ENCODE measurements at regions not wholly inside any gene's neighbourhood (a gene's known extent, or its start where the extent isn't known, plus 50 kb on each side); places are given as distances from the start of the nearest gene placed in this dataset.

- FAIRE-seq (no peak), DNase-seq (ENCODE audit: low read depth, low spot score) (no peak)
- no peaks in the 10 kb centered on the region for H3K9me1 ChIP-seq (replicated peaks; ENCODE audit: control insufficient read depth, extremely low read depth, insufficient read depth, low read length)
- H4K20me1 ChIP-seq (replicated peaks; ENCODE audit: control insufficient read depth, extremely low read depth, insufficient read depth, low read length) = no peaks in the 10 kb centered on the region
- H2AFZ ChIP-seq (ENCODE audit: low read depth, low read length) = no peak overlapping the region
- no peaks in the 10 kb centered on the region for H3K4me1 ChIP-seq (ENCODE audit: control insufficient read depth, extremely low read depth, insufficient read depth, low read length)
- H3K27me3 ChIP-seq (ENCODE audit: control insufficient read depth in 2 of 2, insufficient read depth in 2 of 2, low read length in 2 of 2) = no peaks in the 10 kb centered on the region
- no peak overlapping the region for H3K4me3 ChIP-seq (replicated peaks in 1 of 3; ENCODE audit: insufficient read depth in 1 of 3, low read depth in 1 of 3, low read length in 3 of 3)
- POLR2A ChIA-PET = no interaction called here
- H3K4me2 ChIP-seq (ENCODE audit: insufficient read depth, low read length) = no peak overlapping the region
- intact Hi-C loops (cut with micrococcal nuclease) = no loop called here
- no peak overlapping the region for H3K27ac ChIP-seq (ENCODE audit: insufficient read depth, low read depth, low read length)
- dilution Hi-C loops (cut with MboI; ENCODE audit: extremely low pct_ligation_motif_present, low sequenced_read_pairs) = no loop called here
- CTCF ChIA-PET = no interaction called here
- no peak overlapping the region for H3K9ac ChIP-seq (replicated peaks; ENCODE audit: extremely low read depth, insufficient read depth, low read length)
- H3K36me3 ChIP-seq (ENCODE audit: control insufficient read depth in 2 of 2, extremely low read depth in 1 of 2, insufficient read depth in 2 of 2, low read length in 2 of 2) = no peaks in the 10 kb centered on the region
- no peaks in the 10 kb centered on the region for H3K9me3 ChIP-seq (replicated peaks; ENCODE audit: control insufficient read depth, insufficient read depth, low read length)
- TF ChIP-seq POLR2AphosphoS5 (IDR thresholded peaks at IDR 0.05; ENCODE audit: insufficient read depth, low read depth, low read length) (no peak), GATA2 (IDR thresholded peaks at IDR 0.05; ENCODE audit: insufficient read depth, insufficient read length, low read depth, low read length) (no peak), MYC (IDR thresholded peaks at IDR 0.05; ENCODE audit: low read depth, low read length) (no peak)
- TF ChIP-seq, protein P1, sequence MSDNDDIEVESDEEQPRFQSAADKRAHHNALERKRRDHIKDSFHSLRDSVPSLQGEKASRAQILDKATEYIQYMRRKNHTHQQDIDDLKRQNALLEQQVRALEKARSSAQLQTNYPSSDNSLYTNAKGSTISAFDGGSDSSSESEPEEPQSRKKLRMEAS (IDR thresholded peaks at IDR 0.05; ENCODE audit: insufficient read depth, insufficient read length) = no peak
- no peaks in the 10 kb centered on the region for H3K79me2 ChIP-seq (ENCODE audit: control insufficient read depth, insufficient read depth, low read length)
- no TSS peak for BruUV-seq (replicated peaks)
These were observed 285.0 kb upstream of the RTL1 start for GRCh38 chr14:101188571-101188915.

- dilution Hi-C loops (cut with MboI; ENCODE audit: extremely low pct_ligation_motif_present, low sequenced_read_pairs) = no loop called here
- Histone ChIP-seq H3K4me2 (ENCODE audit: insufficient read depth, low read length) (no peak overlapping the region), H3K4me3 (replicated peaks in 1 of 3; ENCODE audit: insufficient read depth in 1 of 3, low read depth in 1 of 3, low read length in 3 of 3) (no peak overlapping the region), H3K9me1 (replicated peaks; ENCODE audit: control insufficient read depth, extremely low read depth, insufficient read depth, low read length) (no peaks in the 10 kb centered on the region), H2AFZ (ENCODE audit: low read depth, low read length) (no peak overlapping the region), H3K27ac (ENCODE audit: insufficient read depth, low read depth, low read length) (no peak overlapping the region), H3K27me3 (ENCODE audit: control insufficient read depth in 2 of 2, insufficient read depth in 2 of 2, low read length in 2 of 2) (no peaks in the 10 kb centered on the region), H3K36me3 (ENCODE audit: control insufficient read depth in 2 of 2, extremely low read depth in 1 of 2, insufficient read depth in 2 of 2, low read length in 2 of 2) (no peaks in the 10 kb centered on the region), H4K20me1 (replicated peaks; ENCODE audit: control insufficient read depth, extremely low read depth, insufficient read depth, low read length) (no peaks in the 10 kb centered on the region), H3K79me2 (ENCODE audit: control insufficient read depth, insufficient read depth, low read length) (no peaks in the 10 kb centered on the region), H3K9ac (replicated peaks; ENCODE audit: extremely low read depth, insufficient read depth, low read length) (no peak overlapping the region), H3K9me3 (replicated peaks; ENCODE audit: control insufficient read depth, insufficient read depth, low read length) (no peaks in the 10 kb centered on the region), H3K4me1 (ENCODE audit: control insufficient read depth, extremely low read depth, insufficient read depth, low read length) (no peaks in the 10 kb centered on the region)
- DNase-seq (ENCODE audit: low read depth, low spot score) (no peak), FAIRE-seq (no peak)
- BruUV-seq (replicated peaks) = no TSS peak
- CTCF ChIA-PET = no interaction called here
- TF ChIP-seq MYC (IDR thresholded peaks at IDR 0.05; ENCODE audit: low read depth, low read length) (no peak), POLR2A (IDR thresholded peaks at IDR 0.05; ENCODE audit: low read depth, low read length) (no peak), EZH2 (IDR thresholded peaks at IDR 0.05; ENCODE audit: borderline replicate concordance, low read depth, low read length, severe bottlenecking) (no peak), JUN (IDR thresholded peaks at IDR 0.05; ENCODE audit: borderline replicate concordance, insufficient read depth, insufficient read length, low read depth) (no peak), POLR2AphosphoS5 (IDR thresholded peaks at IDR 0.05; ENCODE audit: insufficient read depth, low read depth, low read length) (no peak), GATA2 (IDR thresholded peaks at IDR 0.05; ENCODE audit: insufficient read depth, insufficient read length, low read depth, low read length) (no peak), FOS (IDR thresholded peaks at IDR 0.05; ENCODE audit: borderline replicate concordance, insufficient read depth, low read length) (no peak)
- TF ChIP-seq, protein P1 (IDR thresholded peaks at IDR 0.05; ENCODE audit: insufficient read depth, insufficient read length) = no peak
- TF ChIP-seq, protein P2, sequence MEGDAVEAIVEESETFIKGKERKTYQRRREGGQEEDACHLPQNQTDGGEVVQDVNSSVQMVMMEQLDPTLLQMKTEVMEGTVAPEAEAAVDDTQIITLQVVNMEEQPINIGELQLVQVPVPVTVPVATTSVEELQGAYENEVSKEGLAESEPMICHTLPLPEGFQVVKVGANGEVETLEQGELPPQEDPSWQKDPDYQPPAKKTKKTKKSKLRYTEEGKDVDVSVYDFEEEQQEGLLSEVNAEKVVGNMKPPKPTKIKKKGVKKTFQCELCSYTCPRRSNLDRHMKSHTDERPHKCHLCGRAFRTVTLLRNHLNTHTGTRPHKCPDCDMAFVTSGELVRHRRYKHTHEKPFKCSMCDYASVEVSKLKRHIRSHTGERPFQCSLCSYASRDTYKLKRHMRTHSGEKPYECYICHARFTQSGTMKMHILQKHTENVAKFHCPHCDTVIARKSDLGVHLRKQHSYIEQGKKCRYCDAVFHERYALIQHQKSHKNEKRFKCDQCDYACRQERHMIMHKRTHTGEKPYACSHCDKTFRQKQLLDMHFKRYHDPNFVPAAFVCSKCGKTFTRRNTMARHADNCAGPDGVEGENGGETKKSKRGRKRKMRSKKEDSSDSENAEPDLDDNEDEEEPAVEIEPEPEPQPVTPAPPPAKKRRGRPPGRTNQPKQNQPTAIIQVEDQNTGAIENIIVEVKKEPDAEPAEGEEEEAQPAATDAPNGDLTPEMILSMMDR (IDR thresholded peaks at IDR 0.05; ENCODE audit: extremely low read depth in 1 of 2, insufficient read depth in 1 of 2, low read depth in 1 of 2, low read length in 2 of 2) = no peak
- intact Hi-C loops (cut with micrococcal nuclease) = no loop called here
- POLR2A ChIA-PET = no interaction called here
These were observed 285.7 kb upstream of the RTL1 start for GRCh38 chr14:101189266-101189665.

All from endothelial cell of umbilical vein (primary cell).